Mesothelial cell of epicardium (in vitro differentiated cells): ENCODE measurements at regions not wholly inside any gene's neighbourhood (a gene's known extent, or its start where the extent isn't known, plus 50 kb on each side); places are given as distances from the start of the nearest gene placed in this dataset.

ENCODE experiments used
- DNase-seq, 2 experiments: peaks; one replicate each; pipeline ENCODE4 v3.0.0; 2021; ENCODE audit warnings: low spot score in 2 of 2; ENCODE audit not compliant: unreplicated experiment in 2 of 2
- H3K27ac Mint-ChIP-seq: 2 replicates; pipeline ENCODE4 v1.8.0; 2021; ENCODE audit warnings: mixed read lengths
- H3K27me3 Mint-ChIP-seq: 2 replicates; pipeline ENCODE4 v1.8.0; 2021; ENCODE audit warnings: low read depth, mixed read lengths
- H3K36me3 Mint-ChIP-seq: 2 replicates; pipeline ENCODE4 v1.8.0; 2021; ENCODE audit warnings: mixed read lengths
- H3K4me1 Mint-ChIP-seq: 2 replicates; pipeline ENCODE4 v1.8.0; 2021; ENCODE audit warnings: mixed read lengths
- H3K4me3 Mint-ChIP-seq: 2 replicates; pipeline ENCODE4 v1.8.0; 2021; ENCODE audit warnings: mild to moderate bottlenecking, moderate library complexity, mixed read lengths
- H3K9me3 Mint-ChIP-seq: 2 replicates; pipeline ENCODE4 v1.8.0; 2021; ENCODE audit warnings: mixed read lengths
- TF ChIP-seq, protein P1 (sequence below): fragments of 200-600 bp; sonication (generic); IDR thresholded peaks from one replicate; pipeline ENCODE4 v1.5.0; 2021; ENCODE audit warnings: antibody characterized with exemption; ENCODE audit not compliant: unreplicated experiment

DNA sequence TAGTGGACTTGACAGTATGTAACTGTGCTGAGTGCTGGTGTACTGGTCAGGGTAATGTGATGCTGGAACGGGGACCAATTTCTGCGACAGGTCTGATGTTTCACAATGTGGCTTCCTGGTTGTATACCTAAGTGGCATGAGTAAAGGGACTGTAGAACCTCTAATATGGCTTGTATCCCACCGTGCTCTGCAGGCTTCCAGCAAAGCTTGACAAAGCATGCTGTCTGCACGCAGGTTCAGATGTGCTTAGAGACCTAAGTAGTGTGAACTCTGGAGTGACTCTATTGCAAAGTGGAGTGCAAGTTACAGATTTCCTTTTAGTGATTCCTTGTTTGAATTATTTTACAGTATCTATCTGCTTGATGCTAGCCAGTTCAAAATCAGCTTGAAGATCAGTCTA lies 415.8 kb upstream of the NOVA1 start:
- TF ChIP-seq, protein P1, sequence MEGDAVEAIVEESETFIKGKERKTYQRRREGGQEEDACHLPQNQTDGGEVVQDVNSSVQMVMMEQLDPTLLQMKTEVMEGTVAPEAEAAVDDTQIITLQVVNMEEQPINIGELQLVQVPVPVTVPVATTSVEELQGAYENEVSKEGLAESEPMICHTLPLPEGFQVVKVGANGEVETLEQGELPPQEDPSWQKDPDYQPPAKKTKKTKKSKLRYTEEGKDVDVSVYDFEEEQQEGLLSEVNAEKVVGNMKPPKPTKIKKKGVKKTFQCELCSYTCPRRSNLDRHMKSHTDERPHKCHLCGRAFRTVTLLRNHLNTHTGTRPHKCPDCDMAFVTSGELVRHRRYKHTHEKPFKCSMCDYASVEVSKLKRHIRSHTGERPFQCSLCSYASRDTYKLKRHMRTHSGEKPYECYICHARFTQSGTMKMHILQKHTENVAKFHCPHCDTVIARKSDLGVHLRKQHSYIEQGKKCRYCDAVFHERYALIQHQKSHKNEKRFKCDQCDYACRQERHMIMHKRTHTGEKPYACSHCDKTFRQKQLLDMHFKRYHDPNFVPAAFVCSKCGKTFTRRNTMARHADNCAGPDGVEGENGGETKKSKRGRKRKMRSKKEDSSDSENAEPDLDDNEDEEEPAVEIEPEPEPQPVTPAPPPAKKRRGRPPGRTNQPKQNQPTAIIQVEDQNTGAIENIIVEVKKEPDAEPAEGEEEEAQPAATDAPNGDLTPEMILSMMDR: no peak
- no peak for DNase-seq
- Mint-ChIP-seq H3K4me1 (no peaks in the 10 kb centered on the region), H3K4me3 (no peak overlapping the region), H3K27ac (no peak overlapping the region), H3K9me3 (peaks cover 8% of the 10 kb centered on the region), H3K36me3 (no peaks in the 10 kb centered on the region), H3K27me3 (peaks cover 4% of the 10 kb centered on the region)

DNA sequence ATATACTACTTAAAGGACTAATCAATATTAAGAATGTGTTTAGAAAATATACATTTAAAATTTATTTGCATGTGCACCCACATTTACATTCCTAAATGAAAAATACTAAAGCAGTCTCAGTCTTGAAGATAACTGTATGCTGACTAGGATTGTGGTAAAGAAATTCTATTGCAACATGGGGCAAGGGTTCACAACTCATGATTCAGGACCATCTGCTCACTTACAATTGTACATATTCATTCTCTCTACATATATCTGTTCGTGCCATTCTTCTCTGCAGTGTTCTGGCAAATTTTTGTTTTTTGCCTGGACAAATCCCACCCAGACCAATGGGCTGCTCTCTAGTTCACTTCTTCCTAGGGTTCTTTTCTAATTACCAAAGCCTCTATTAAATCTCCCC lies 417.2 kb upstream of the NOVA1 start:
- TF ChIP-seq, protein P1: no peak
- Mint-ChIP-seq H3K4me3 (no peak overlapping the region), H3K36me3 (no peaks in the 10 kb centered on the region), H3K27ac (no peak overlapping the region), H3K27me3 (peaks cover 4% of the 10 kb centered on the region), H3K4me1 (no peaks in the 10 kb centered on the region), H3K9me3 (no peaks in the 10 kb centered on the region)
- no peak for DNase-seq

DNA sequence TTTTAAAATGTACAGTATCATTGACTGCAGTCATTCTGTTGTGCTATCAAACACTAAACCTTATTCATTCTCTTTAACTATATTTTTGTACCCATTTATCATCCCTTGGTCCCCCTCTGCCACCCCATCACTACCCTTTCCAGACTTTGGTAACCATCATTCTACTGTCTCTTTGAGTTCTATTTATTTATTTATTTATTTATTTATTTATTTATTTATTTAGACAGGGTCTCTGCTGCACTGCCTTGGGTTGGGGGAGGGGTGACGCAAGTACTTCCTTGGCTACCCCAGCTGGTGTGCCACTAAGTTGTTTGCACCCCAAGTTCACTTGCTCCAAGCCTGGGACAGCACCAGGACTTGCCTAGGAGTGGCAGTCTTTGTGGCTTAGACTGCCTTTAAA lies 427.8 kb upstream of the NOVA1 start:
- no peak for DNase-seq
- H3K9me3 Mint-ChIP-seq: no peaks in the 10 kb centered on the region
- H3K4me3 Mint-ChIP-seq: no peak overlapping the region
- TF ChIP-seq, protein P1: no peak
- H3K27me3 Mint-ChIP-seq: no peaks in the 10 kb centered on the region
- H3K36me3 Mint-ChIP-seq: no peaks in the 10 kb centered on the region
- no peak overlapping the region for H3K27ac Mint-ChIP-seq
- H3K4me1 Mint-ChIP-seq: no peaks in the 10 kb centered on the region

DNA sequence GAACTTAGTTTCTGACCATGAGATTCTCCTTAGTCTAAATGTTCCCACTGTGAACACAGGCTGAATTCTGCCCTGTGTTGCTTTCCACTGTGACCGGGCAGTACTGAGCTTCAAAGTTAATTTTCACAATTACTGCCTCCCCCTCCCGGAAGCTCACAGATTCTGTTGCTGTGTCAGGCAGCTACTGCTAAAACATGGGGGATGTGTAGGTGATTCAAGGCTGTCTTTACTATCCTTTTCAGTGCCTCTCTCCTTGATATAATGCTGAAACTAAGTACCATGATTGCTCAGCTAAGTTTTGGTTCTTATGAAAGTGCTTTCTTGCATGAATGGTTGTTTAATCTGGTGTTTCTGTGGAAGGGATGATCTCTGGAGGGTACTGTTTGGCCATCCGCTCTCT lies 428.3 kb upstream of the NOVA1 start:
- no peaks in the 10 kb centered on the region for H3K9me3 Mint-ChIP-seq
- no peaks in the 10 kb centered on the region for H3K36me3 Mint-ChIP-seq
- no peak overlapping the region for H3K27ac Mint-ChIP-seq
- DNase-seq: no peak
- no peak overlapping the region for H3K4me3 Mint-ChIP-seq
- TF ChIP-seq, protein P1: no peak
- H3K4me1 Mint-ChIP-seq: no peaks in the 10 kb centered on the region
- H3K27me3 Mint-ChIP-seq: no peaks in the 10 kb centered on the region

DNA sequence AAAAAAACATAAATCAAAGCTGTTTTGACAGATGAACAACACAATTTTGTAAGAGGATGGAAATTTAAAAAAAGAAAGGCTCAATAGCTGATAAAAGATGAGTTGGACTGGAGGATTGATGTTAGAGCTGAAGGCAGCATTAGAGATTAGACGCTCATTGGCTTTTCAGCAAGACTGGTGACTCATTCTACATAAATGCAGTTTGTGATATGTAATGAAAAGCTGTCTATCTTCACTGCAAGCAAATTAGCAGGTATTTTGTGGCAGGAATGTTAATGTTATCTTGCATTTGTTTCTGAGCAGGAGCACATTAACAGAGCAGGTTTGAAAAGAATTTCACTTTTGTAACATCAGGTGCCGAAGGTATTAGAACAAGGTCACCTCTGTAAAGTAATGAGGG lies 442.7 kb upstream of the NOVA1 start:
- TF ChIP-seq, protein P1: no peak
- H3K27ac Mint-ChIP-seq: peak overlapping the region; percentile 86
- H3K4me3 Mint-ChIP-seq: no peak overlapping the region
- peaks cover 3% of the 10 kb centered on the region for H3K9me3 Mint-ChIP-seq
- no peaks in the 10 kb centered on the region for H3K27me3 Mint-ChIP-seq
- H3K36me3 Mint-ChIP-seq: no peaks in the 10 kb centered on the region
- DNase-seq: no peak
- H3K4me1 Mint-ChIP-seq: peaks cover 53% of the 10 kb centered on the region

DNA sequence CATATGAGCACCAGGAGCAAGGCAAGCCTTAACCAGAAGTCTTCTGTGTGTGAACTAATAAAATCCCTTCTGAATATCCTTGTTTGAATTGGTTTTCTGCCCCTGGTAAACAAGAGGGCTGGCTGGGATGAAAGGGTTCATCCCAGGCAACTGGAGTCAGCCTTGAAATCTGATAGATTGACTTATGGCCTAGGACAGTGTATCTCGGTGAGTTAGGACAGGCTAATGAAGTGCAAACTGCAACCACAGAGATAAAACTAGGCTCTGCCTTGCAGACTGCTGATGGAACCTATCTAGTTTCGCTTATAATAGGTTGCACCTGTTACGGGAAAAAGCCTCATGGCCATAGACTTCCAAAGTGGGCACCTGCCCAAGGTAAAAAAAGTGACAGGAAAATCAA lies 451.9 kb upstream of the NOVA1 start:
- Mint-ChIP-seq H3K27me3 (no peaks in the 10 kb centered on the region), H3K9me3 (peaks cover 14% of the 10 kb centered on the region), H3K4me3 (no peak overlapping the region), H3K36me3 (peaks cover 10% of the 10 kb centered on the region), H3K27ac (peak overlapping the region; percentile 71), H3K4me1 (peaks cover 21% of the 10 kb centered on the region)
- no peak for DNase-seq
- TF ChIP-seq, protein P1: no peak
